CD8-positive, alpha-beta memory T cell (primary cell): ENCODE measurements at regions not wholly inside any gene's neighbourhood (a gene's known extent, or its start where the extent isn't known, plus 50 kb on each side); places are given as distances from the start of the nearest gene placed in this dataset.

Experiments used
- CTCF ChIA-PET: fragments of 350-600 bp; sonication (Branson Sonifier 250); formaldehyde crosslinking; loops from one replicate; lab custom pipeline; 2021; ENCODE audit warnings: antibody characterized with exemption; lab: Charles Lee
- POLR2A ChIA-PET: fragments of 350-600 bp; sonication (Branson Sonifier 250); formaldehyde crosslinking; loops from one replicate; lab custom pipeline; 2021; ENCODE audit warnings: antibody characterized with exemption; lab: Charles Lee
- DNase-seq, 5 donors: peaks; one replicate each; pipeline versions ENCODE4 v3.0.0 to v3.0.0-alpha.2; 2020 to 2022; ENCODE audit warnings: mixed read lengths in 1 of 5
- H3K27ac ChIP-seq: one replicate; pipeline ENCODE4 v1.7.0; 2013; ENCODE audit warnings: low read depth, mild to moderate bottlenecking, low read length, moderate library complexity
- H3K27me3 ChIP-seq: 2 replicates; pipeline ENCODE4 v1.7.0; 2013; ENCODE audit warnings: low read length, mild to moderate bottlenecking; ENCODE audit not compliant: insufficient read depth, poor library complexity, severe bottlenecking
- H3K36me3 ChIP-seq: 2 replicates; pipeline ENCODE4 v1.7.0; 2013; ENCODE audit warnings: mild to moderate bottlenecking, low read length, moderate library complexity; ENCODE audit not compliant: insufficient read depth
- H3K4me1 ChIP-seq: 2 replicates; pipeline ENCODE4 v1.7.0; 2013; ENCODE audit warnings: mild to moderate bottlenecking, low read length, moderate library complexity; ENCODE audit not compliant: insufficient read depth
- H3K4me3 ChIP-seq: 2 replicates; pipeline ENCODE4 v1.7.0; 2013; ENCODE audit warnings: mild to moderate bottlenecking, low read length
- H3K9me3 ChIP-seq: 2 replicates; pipeline ENCODE4 v1.7.0; 2013; ENCODE audit warnings: mild to moderate bottlenecking, low read length
- H3K27ac Mint-ChIP-seq, 8 donors: one replicate each; pipeline ENCODE4 v1.8.0; 2020 to 2021; ENCODE audit warnings: mixed read lengths in 8 of 8, mild to moderate bottlenecking in 6 of 8, inconsistent platforms in 3 of 8, moderate library complexity in 3 of 8
- H3K27me3 Mint-ChIP-seq, 2 donors: one replicate each; pipeline ENCODE4 v1.8.0; 2020 to 2021; ENCODE audit warnings: mixed read lengths in 2 of 2, mild to moderate bottlenecking in 1 of 2, moderate library complexity in 1 of 2
- H3K36me3 Mint-ChIP-seq, 3 donors: one replicate each; pipeline ENCODE4 v1.8.0; 2020 to 2021; ENCODE audit warnings: mixed read lengths in 3 of 3, inconsistent platforms in 1 of 3, mild to moderate bottlenecking in 1 of 3
- H3K4me1 Mint-ChIP-seq, 3 donors: one replicate each; pipeline ENCODE4 v1.8.0; 2020 to 2021; ENCODE audit warnings: mixed read lengths in 3 of 3, inconsistent platforms in 1 of 3, mild to moderate bottlenecking in 1 of 3
- H3K4me3 Mint-ChIP-seq, 7 donors: one replicate each; pipeline ENCODE4 v1.8.0; 2020 to 2021; ENCODE audit warnings: mixed read lengths in 7 of 7, mild to moderate bottlenecking in 6 of 7, moderate library complexity in 4 of 7, inconsistent platforms in 2 of 7
- H3K9me3 Mint-ChIP-seq, 5 donors: one replicate each; pipeline ENCODE4 v1.8.0; 2020 to 2022; ENCODE audit warnings: mixed read lengths in 5 of 5, mild to moderate bottlenecking in 3 of 5, moderate library complexity in 2 of 5, inconsistent platforms in 1 of 5

GRCh38 chr14:100654025-100654813 is 67.0 kb upstream of the BEGAIN start:
- ChIA-PET CTCF (interaction anchor here (0.5 to 6.2 kb wide), 9 partner anchors 10 to 277 kb away, joined by 3 to 46 read pairs (median 6); partner anchors contain the start of gene WDR25), POLR2A (no interaction called here)
- Mint-ChIP-seq H3K9me3 (no peaks in the 10 kb centered on the region), H3K27ac (no peak overlapping the region), H3K4me1 (peaks cover 0 to 10% (median 6%) of the 10 kb centered on the region in 3 donors), H3K36me3 (no peaks in the 10 kb centered on the region), H3K27me3 (peaks cover 17 to 26% of the 10 kb centered on the region in 2 donors), H3K4me3 (no peak overlapping the region)
- H3K9me3 ChIP-seq, result no peaks in the 10 kb centered on the region
- no peak overlapping the region for H3K27ac ChIP-seq
- peaks cover 27% of the 10 kb centered on the region for H3K27me3 ChIP-seq
- no peaks in the 10 kb centered on the region for H3K36me3 ChIP-seq
- no peak for DNase-seq
- no peak overlapping the region for H3K4me3 ChIP-seq
- H3K4me1 ChIP-seq, result peaks cover 3% of the 10 kb centered on the region

GRCh38 chr14:100654814-100655740 is 67.9 kb upstream of the BEGAIN start:
- Histone ChIP-seq H3K4me1 (peaks cover 3% of the 10 kb centered on the region), H3K4me3 (no peak overlapping the region), H3K27ac (no peak overlapping the region), H3K27me3 (peaks cover 27% of the 10 kb centered on the region), H3K9me3 (no peaks in the 10 kb centered on the region), H3K36me3 (no peaks in the 10 kb centered on the region)
- Mint-ChIP-seq H3K27me3 (peaks cover 17 to 26% of the 10 kb centered on the region in 2 donors), H3K27ac (peak overlapping the region in 1 of 8 donors; percentile 33), H3K4me3 (no peak overlapping the region), H3K4me1 (peaks cover 0 to 10% (median 6%) of the 10 kb centered on the region in 3 donors), H3K9me3 (no peaks in the 10 kb centered on the region), H3K36me3 (no peaks in the 10 kb centered on the region)
- CTCF ChIA-PET, result interaction anchor here (1.0 to 6.2 kb wide), 3 partner anchors 10 to 270 kb away, joined by 4 to 46 read pairs (median 9); no protein-coding TSS in a partner anchor
- POLR2A ChIA-PET, result no interaction called here
- DNase-seq, result peak in 4 of 5 donors; percentile 14 to 22 (median 20)

- Histone ChIP-seq H3K27ac (no peak overlapping the region), H3K4me3 (no peak overlapping the region), H3K36me3 (no peaks in the 10 kb centered on the region), H3K9me3 (no peaks in the 10 kb centered on the region), H3K27me3 (peaks cover 27% of the 10 kb centered on the region), H3K4me1 (peaks cover 3% of the 10 kb centered on the region)
- ChIA-PET CTCF (interaction anchor here (1.0 to 6.2 kb wide), 4 partner anchors 11 to 271 kb away, joined by 3 to 46 read pairs (median 6); no protein-coding TSS in a partner anchor), POLR2A (interaction anchor here (0.6 to 0.7 kb wide), 2 partner anchors 110 to 318 kb away, joined by 3 to 4 read pairs; no protein-coding TSS in a partner anchor)
- no peaks in the 10 kb centered on the region for H3K9me3 Mint-ChIP-seq
- no peak overlapping the region for H3K4me3 Mint-ChIP-seq
- H3K4me1 Mint-ChIP-seq, result peaks cover 0 to 10% (median 6%) of the 10 kb centered on the region in 3 donors
- H3K27me3 Mint-ChIP-seq, result peaks cover 17 to 26% of the 10 kb centered on the region in 2 donors
- no peak for DNase-seq
- H3K36me3 Mint-ChIP-seq, result no peaks in the 10 kb centered on the region
- H3K27ac Mint-ChIP-seq, result peak overlapping the region in 1 of 8 donors; percentile 33
Measured at GRCh38 chr14:100655741-100656085, 68.5 kb upstream of the BEGAIN start.

GRCh38 chr14:100656996-100657395 is 69.7 kb upstream of the DLK1 start:
- Histone ChIP-seq H3K27ac (no peak overlapping the region), H3K4me3 (no peak overlapping the region), H3K36me3 (no peaks in the 10 kb centered on the region), H3K4me1 (peaks cover 3% of the 10 kb centered on the region), H3K27me3 (peaks cover 27% of the 10 kb centered on the region), H3K9me3 (no peaks in the 10 kb centered on the region)
- Mint-ChIP-seq H3K36me3 (no peaks in the 10 kb centered on the region), H3K4me3 (no peak overlapping the region), H3K27me3 (peaks cover 10 to 26% of the 10 kb centered on the region in 2 donors), H3K9me3 (no peaks in the 10 kb centered on the region), H3K4me1 (peaks cover 0 to 10% (median 6%) of the 10 kb centered on the region in 3 donors), H3K27ac (no peak overlapping the region)
- ChIA-PET POLR2A (no interaction called here), CTCF (interaction anchor here (0.7 to 6.2 kb wide), 4 partner anchors 12 to 971 kb away, joined by 3 to 46 read pairs (median 4); no protein-coding TSS in a partner anchor)
- DNase-seq, result no peak

- CTCF ChIA-PET, result interaction anchor here (0.7 to 6.2 kb wide), 5 partner anchors 13 to 970 kb away, joined by 3 to 46 read pairs (median 3); no protein-coding TSS in a partner anchor
- no peak overlapping the region for H3K27ac Mint-ChIP-seq
Measured at GRCh38 chr14:100657780-100658179, 68.9 kb upstream of the DLK1 start.

GRCh38 chr14:100658181-100658886 is 68.4 kb upstream of the DLK1 start:
- DNase-seq, result no peak
- H3K9me3 Mint-ChIP-seq, result no peaks in the 10 kb centered on the region
- H3K4me3 Mint-ChIP-seq, result no peak overlapping the region
- no peak overlapping the region for H3K27ac ChIP-seq
- POLR2A ChIA-PET, result no interaction called here
- H3K36me3 ChIP-seq, result no peaks in the 10 kb centered on the region
- no peaks in the 10 kb centered on the region for H3K36me3 Mint-ChIP-seq
- peaks cover 0 to 12% (median 6%) of the 10 kb centered on the region in 3 donors for H3K4me1 Mint-ChIP-seq
- no peak overlapping the region for H3K27ac Mint-ChIP-seq
- H3K27me3 ChIP-seq, result peaks cover 24% of the 10 kb centered on the region
- peaks cover 10 to 26% of the 10 kb centered on the region in 2 donors for H3K27me3 Mint-ChIP-seq
- peaks cover 3% of the 10 kb centered on the region for H3K4me1 ChIP-seq
- H3K4me3 ChIP-seq, result no peak overlapping the region
- CTCF ChIA-PET, result interaction anchor here (1.4 to 6.2 kb wide), 3 partner anchors 14 to 969 kb away, joined by 3 to 46 read pairs (median 3); no protein-coding TSS in a partner anchor
- H3K9me3 ChIP-seq, result no peaks in the 10 kb centered on the region

More at GRCh38 chr14:100657780-100658179, 68.9 kb upstream of the DLK1 start:
- H3K4me1 Mint-ChIP-seq, result peaks cover 0 to 11% (median 6%) of the 10 kb centered on the region in 3 donors
- no peaks in the 10 kb centered on the region for H3K36me3 Mint-ChIP-seq
- H3K36me3 ChIP-seq, result no peaks in the 10 kb centered on the region
- no peak overlapping the region for H3K4me3 ChIP-seq
- no peaks in the 10 kb centered on the region for H3K9me3 ChIP-seq
- no peak overlapping the region for H3K4me3 Mint-ChIP-seq
- no peak for DNase-seq
- H3K9me3 Mint-ChIP-seq, result no peaks in the 10 kb centered on the region
- H3K27me3 Mint-ChIP-seq, result peaks cover 10 to 26% of the 10 kb centered on the region in 2 donors
- H3K27ac ChIP-seq, result no peak overlapping the region
- POLR2A ChIA-PET, result no interaction called here
- peaks cover 24% of the 10 kb centered on the region for H3K27me3 ChIP-seq
- peaks cover 3% of the 10 kb centered on the region for H3K4me1 ChIP-seq

- CTCF ChIA-PET, result interaction anchor here (1.0 kb wide), 1 partner anchor 276 kb away, joined by 3 read pairs; no protein-coding TSS in a partner anchor
- Histone ChIP-seq H3K36me3 (no peaks in the 10 kb centered on the region), H3K9me3 (no peaks in the 10 kb centered on the region), H3K4me1 (no peaks in the 10 kb centered on the region), H3K4me3 (no peak overlapping the region), H3K27ac (no peak overlapping the region), H3K27me3 (peaks cover 13% of the 10 kb centered on the region)
- Mint-ChIP-seq H3K4me3 (no peak overlapping the region), H3K27me3 (peaks cover 9 to 15% of the 10 kb centered on the region in 2 donors), H3K27ac (peak overlapping the region in 1 of 8 donors; percentile 77), H3K36me3 (no peaks in the 10 kb centered on the region), H3K9me3 (no peaks in the 10 kb centered on the region), H3K4me1 (peaks cover 0 to 3% (median 0%) of the 10 kb centered on the region in 3 donors)
- no peak for DNase-seq
- POLR2A ChIA-PET, result no interaction called here
Measured at GRCh38 chr14:100659345-100660001, 67.2 kb upstream of the DLK1 start.
